NCI-H446 (cell line): ENCODE measurements at regions not wholly inside any gene's neighbourhood (a gene's known extent, or its start where the extent isn't known, plus 50 kb on each side); places are given as distances from the start of the nearest gene placed in this dataset.
"Not testable (repeated sequence)": the region's sequence is repeated elsewhere in the genome, so short reads cannot be mapped to it uniquely, and the experiment has no call there.

ENCODE experiments used
- DNase-seq, 2 experiments: peaks; one replicate each; lab custom pipeline; 2025; lab: John Stamatoyannopoulos, UW

- DNase-seq: peak in 1 of 2 experiments; percentile 27
Observed at GRCh38 chr5:125044491-125045282, 298.2 kb upstream of the ZNF608 start.

- DNase-seq: no peak
Observed at GRCh38 chr5:125045646-125046045, 299.2 kb upstream of the ZNF608 start.

- no peak for DNase-seq
Observed at GRCh38 chr5:125046838-125047237, 300.4 kb upstream of the ZNF608 start.

GRCh38 chr5:125047871-125048270 lies 301.4 kb upstream of the ZNF608 start:
- DNase-seq: no peak

GRCh38 chr5:125049721-125050702 lies 303.6 kb upstream of the ZNF608 start:
- no peak for DNase-seq

GRCh38 chr5:125050926-125051325 lies 304.5 kb upstream of the ZNF608 start:
- no peak for DNase-seq

- DNase-seq: no peak
Observed at GRCh38 chr5:125052584-125052983, 306.1 kb upstream of the ZNF608 start.

- no peak for DNase-seq
Observed at GRCh38 chr5:125053179-125053578, 306.7 kb upstream of the ZNF608 start.

GRCh38 chr5:125054146-125054545 lies 307.7 kb upstream of the ZNF608 start:
- DNase-seq: no peak

- no peak for DNase-seq
Observed at GRCh38 chr5:125056671-125057485, 310.4 kb upstream of the ZNF608 start.

- peak; percentile 11 to 70 for DNase-seq
Observed at GRCh38 chr5:125057912-125058826, 311.7 kb upstream of the ZNF608 start.

- DNase-seq: no peak
Observed at GRCh38 chr5:125059255-125060002, 313.0 kb upstream of the ZNF608 start.

- DNase-seq: no peak
Observed at GRCh38 chr5:125061726-125062125, 315.3 kb upstream of the ZNF608 start.

- no peak for DNase-seq
Observed at GRCh38 chr5:125064621-125065438, 318.4 kb upstream of the ZNF608 start.

GRCh38 chr5:125065741-125066140 lies 319.3 kb upstream of the ZNF608 start:
- DNase-seq: no peak

GRCh38 chr5:125070961-125071360 lies 324.5 kb upstream of the ZNF608 start:
- no peak for DNase-seq

- DNase-seq: no peak
Observed at GRCh38 chr5:125073090-125073489, 326.7 kb upstream of the ZNF608 start.

- no peak for DNase-seq
Observed at GRCh38 chr5:125075567-125075966, 329.1 kb upstream of the ZNF608 start.

- DNase-seq: not testable (repeated sequence)
Observed at GRCh38 chr5:125079028-125079427, 332.6 kb upstream of the ZNF608 start.
